SK-N-SH (cell line): ENCODE measurements at regions not wholly inside any gene's neighbourhood (a gene's known extent, or its start where the extent isn't known, plus 50 kb on each side); places are given as distances from the start of the nearest gene placed in this dataset.

Source experiments
- CTCF ChIA-PET: fragments of 300-600, 350-600 bp; formaldehyde crosslinking; extraction: SDS; loops from one replicate; lab custom pipeline; 2021; lab: Yijun Ruan, JAX
- POLR2A ChIA-PET: fragments of 350-600 bp; sonication (Branson Sonifier 250); formaldehyde crosslinking; extraction: SDS; loops from one replicate; lab custom pipeline; 2020; ENCODE audit warnings: antibody characterized with exemption, inconsistent platforms; lab: Yijun Ruan, JAX
- DNase-seq: peaks from one replicate; pipeline ENCODE4 v3.0.0; 2012
- H2AFZ ChIP-seq: fragments of 200-600 bp; sonication (generic); 2 replicates; pipeline ENCODE4 v1.8.1; 2016; ENCODE audit warnings: antibody characterized with exemption, mild to moderate bottlenecking, low read depth
- H3F3A ChIP-seq: fragments of 200-600 bp; sonication (generic); replicated peaks from 2 replicates; pipeline ENCODE3; 2016; ENCODE audit warnings: antibody characterized with exemption, mild to moderate bottlenecking; ENCODE audit not compliant: insufficient read depth
- H3K27ac ChIP-seq, 2 experiments: fragments of 200-500 bp in 1 of 2; fragments of 200-600 bp in 1 of 2; sonication (Bioruptor generic) in 1 of 2; sonication (generic), shearing (Covaris generic) in 1 of 2; 2 replicates each; pipeline versions ENCODE4 v1.5.1 to v1.6.1; 2014 to 2016; ENCODE audit warnings: low read depth in 2 of 2, inconsistent platforms in 1 of 2, low read length in 1 of 2, mild to moderate bottlenecking in 1 of 2, mixed read lengths in 1 of 2
- H3K27me3 ChIP-seq: fragments of 200-600 bp; sonication (generic), shearing (Covaris generic); 2 replicates; pipeline ENCODE4 v1.6.1; 2016; ENCODE audit warnings: mixed run types; ENCODE audit not compliant: insufficient read depth
- H3K36me3 ChIP-seq, 2 experiments: fragments of 200-500 bp in 1 of 2; fragments of 200-600 bp in 1 of 2; sonication (Bioruptor generic) in 1 of 2; sonication (generic) in 1 of 2; replicated peaks in 1 of 2; 2 replicates each; pipeline versions ENCODE3 to v1.5.1; 2014 to 2016; ENCODE audit warnings: low read length in 1 of 2, mild to moderate bottlenecking in 1 of 2; ENCODE audit not compliant: insufficient read depth in 2 of 2, control insufficient read depth in 1 of 2
- H3K4me1 ChIP-seq, 2 experiments: fragments of 200-500 bp in 1 of 2; fragments of 200-600 bp in 1 of 2; sonication (Bioruptor generic) in 1 of 2; sonication (generic), shearing (Covaris generic) in 1 of 2; 2 replicates each; pipeline versions ENCODE4 v1.5.1 to v1.6.1; 2014 to 2016; ENCODE audit warnings: low read depth in 1 of 2, low read length in 1 of 2, mixed run types in 1 of 2; ENCODE audit not compliant: insufficient read depth in 2 of 2, control insufficient read depth in 1 of 2
- H3K4me2 ChIP-seq: fragments of 200-600 bp; sonication (generic), shearing (Covaris generic); 2 replicates; pipeline ENCODE4 v1.6.1; 2017; ENCODE audit warnings: mixed run types
- H3K4me3 ChIP-seq, 2 experiments: fragments of 200-500 bp in 1 of 2; fragments of 200-600 bp in 1 of 2; sonication (Bioruptor generic) in 1 of 2; sonication (generic), shearing (Covaris generic) in 1 of 2; 2 replicates each; pipeline versions ENCODE4 v1.5.1 to v1.8.1; 2014 to 2016; ENCODE audit warnings: low read depth in 2 of 2, inconsistent platforms in 1 of 2, low read length in 1 of 2, mild to moderate bottlenecking in 1 of 2, mixed read lengths in 1 of 2, moderate library complexity in 1 of 2
- H3K79me2 ChIP-seq: fragments of 200-600 bp; sonication (generic); 2 replicates; pipeline ENCODE4 v1.8.1; 2017; ENCODE audit warnings: mild to moderate bottlenecking; ENCODE audit not compliant: insufficient read depth
- H3K9ac ChIP-seq: fragments of 200-600 bp; sonication (generic); 2 replicates; pipeline ENCODE4 v1.6.1; 2017; ENCODE audit warnings: mixed run types
- H3K9me2 ChIP-seq: fragments of 200-600 bp; sonication (generic); 2 replicates; pipeline ENCODE4 v1.6.1; 2017; ENCODE audit warnings: mixed run types
- H3K9me3 ChIP-seq: fragments of 200-600 bp; sonication (generic); 2 replicates; pipeline ENCODE4 v1.6.1; 2017; ENCODE audit warnings: mixed run types, mild to moderate bottlenecking, moderate library complexity
- H4K20me1 ChIP-seq: fragments of 200-600 bp; sonication (generic); 2 replicates; pipeline ENCODE4 v1.6.1; 2017; ENCODE audit warnings: mild to moderate bottlenecking, mixed run types; ENCODE audit not compliant: insufficient read depth
- CHD2 ChIP-seq: fragments of 150-350 bp; IDR thresholded peaks from 2 replicates; pipeline ENCODE4 v1.6.1; 2018; ENCODE audit warnings: low read length; ENCODE audit not compliant: partially characterized antibody
- CTCF ChIP-seq: fragments of 200-600 bp; sonication (generic); IDR thresholded peaks from 2 replicates; pipeline ENCODE4 v1.6.1; 2017; ENCODE audit warnings: antibody characterized with exemption, mild to moderate bottlenecking, moderate library complexity
- EP300 ChIP-seq, 2 experiments: IDR thresholded peaks; 2 replicates each; pipeline versions ENCODE4 v1.4.0 to v1.6.1; 2012; ENCODE audit warnings: borderline replicate concordance in 1 of 2, low read depth in 1 of 2, low read length in 1 of 2
- EZH2phosphoT487 ChIP-seq: fragments of 200-600 bp; sonication (generic); IDR thresholded peaks from 2 replicates; pipeline ENCODE4 v1.6.1; 2017; ENCODE audit warnings: low read depth, mixed run types, mild to moderate bottlenecking, antibody characterized with exemption, moderate library complexity, borderline replicate concordance
- FOSL2 ChIP-seq: IDR thresholded peaks from 2 replicates; pipeline ENCODE4 v1.4.0; 2012; ENCODE audit warnings: low read depth, mild to moderate bottlenecking, moderate library complexity, borderline replicate concordance
- GATA2 ChIP-seq: sonication (generic); formaldehyde crosslinking; IDR thresholded peaks from 2 replicates; pipeline ENCODE4 v1.5.0; 2020; ENCODE audit warnings: mild to moderate bottlenecking, missing genetic modification reagents
- MEF2A ChIP-seq: IDR thresholded peaks from 2 replicates; pipeline ENCODE4 v1.4.0; 2012; ENCODE audit warnings: low read depth, borderline replicate concordance
- MXI1 ChIP-seq: IDR thresholded peaks from 2 replicates; pipeline ENCODE4 v1.6.1; 2012; ENCODE audit warnings: mild to moderate bottlenecking, low read depth, low read length, improper control_type of control experiment
- NFIC ChIP-seq: IDR thresholded peaks from 2 replicates; pipeline ENCODE4 v1.4.0; 2012; ENCODE audit warnings: borderline replicate concordance
- RCOR1 ChIP-seq: fragments of 150-350 bp; IDR thresholded peaks from 2 replicates; pipeline ENCODE4 v1.6.1; 2017; ENCODE audit warnings: antibody characterized with exemption, low read length
- SMC3 ChIP-seq: IDR thresholded peaks from 2 replicates; pipeline ENCODE4 v1.6.1; 2012; ENCODE audit warnings: low read depth, low read length, improper control_type of control experiment
- TEAD4 ChIP-seq: IDR thresholded peaks from 2 replicates; pipeline ENCODE4 v1.4.0; 2012; ENCODE audit warnings: mild to moderate bottlenecking, borderline replicate concordance; ENCODE audit not compliant: insufficient read depth
- YY1 ChIP-seq: IDR thresholded peaks from 2 replicates; pipeline ENCODE4 v1.4.0; 2012; ENCODE audit warnings: low read depth, mild to moderate bottlenecking
- WGBS: methylation state at CpG from one replicate; pipeline ENCODE4 v1.1.6; 2017; ENCODE audit warnings: low lambda C conversion rate; 5-methylcytosine and 5-hydroxymethylcytosine counted together
- TF ChIP-seq, protein P1 (sequence below): IDR thresholded peaks from 2 replicates; pipeline ENCODE4 v1.4.0; 2012; ENCODE audit warnings: low read depth, borderline replicate concordance
- TF ChIP-seq, protein P2 (sequence below): IDR thresholded peaks from 2 replicates; pipeline ENCODE4 v1.6.1; 2012; ENCODE audit warnings: mild to moderate bottlenecking, low read depth, low read length, moderate library complexity
- TF ChIP-seq, protein P3 (sequence below): IDR thresholded peaks from 2 replicates; pipeline ENCODE4; 2012
- TF ChIP-seq, protein P4 (sequence below): IDR thresholded peaks from 2 replicates; pipeline ENCODE4 v1.4.0; 2012; ENCODE audit warnings: low read depth

GRCh38 chr7:156073366-156074052 is 261.2 kb upstream of the SHH start:
- H4K20me1 ChIP-seq: no peaks in the 10 kb centered on the region
- TF ChIP-seq, protein P1, sequence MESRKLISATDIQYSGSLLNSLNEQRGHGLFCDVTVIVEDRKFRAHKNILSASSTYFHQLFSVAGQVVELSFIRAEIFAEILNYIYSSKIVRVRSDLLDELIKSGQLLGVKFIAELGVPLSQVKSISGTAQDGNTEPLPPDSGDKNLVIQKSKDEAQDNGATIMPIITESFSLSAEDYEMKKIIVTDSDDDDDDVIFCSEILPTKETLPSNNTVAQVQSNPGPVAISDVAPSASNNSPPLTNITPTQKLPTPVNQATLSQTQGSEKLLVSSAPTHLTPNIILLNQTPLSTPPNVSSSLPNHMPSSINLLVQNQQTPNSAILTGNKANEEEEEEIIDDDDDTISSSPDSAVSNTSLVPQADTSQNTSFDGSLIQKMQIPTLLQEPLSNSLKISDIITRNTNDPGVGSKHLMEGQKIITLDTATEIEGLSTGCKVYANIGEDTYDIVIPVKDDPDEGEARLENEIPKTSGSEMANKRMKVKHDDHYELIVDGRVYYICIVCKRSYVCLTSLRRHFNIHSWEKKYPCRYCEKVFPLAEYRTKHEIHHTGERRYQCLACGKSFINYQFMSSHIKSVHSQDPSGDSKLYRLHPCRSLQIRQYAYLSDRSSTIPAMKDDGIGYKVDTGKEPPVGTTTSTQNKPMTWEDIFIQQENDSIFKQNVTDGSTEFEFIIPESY: no peak
- TF ChIP-seq, protein P2, sequence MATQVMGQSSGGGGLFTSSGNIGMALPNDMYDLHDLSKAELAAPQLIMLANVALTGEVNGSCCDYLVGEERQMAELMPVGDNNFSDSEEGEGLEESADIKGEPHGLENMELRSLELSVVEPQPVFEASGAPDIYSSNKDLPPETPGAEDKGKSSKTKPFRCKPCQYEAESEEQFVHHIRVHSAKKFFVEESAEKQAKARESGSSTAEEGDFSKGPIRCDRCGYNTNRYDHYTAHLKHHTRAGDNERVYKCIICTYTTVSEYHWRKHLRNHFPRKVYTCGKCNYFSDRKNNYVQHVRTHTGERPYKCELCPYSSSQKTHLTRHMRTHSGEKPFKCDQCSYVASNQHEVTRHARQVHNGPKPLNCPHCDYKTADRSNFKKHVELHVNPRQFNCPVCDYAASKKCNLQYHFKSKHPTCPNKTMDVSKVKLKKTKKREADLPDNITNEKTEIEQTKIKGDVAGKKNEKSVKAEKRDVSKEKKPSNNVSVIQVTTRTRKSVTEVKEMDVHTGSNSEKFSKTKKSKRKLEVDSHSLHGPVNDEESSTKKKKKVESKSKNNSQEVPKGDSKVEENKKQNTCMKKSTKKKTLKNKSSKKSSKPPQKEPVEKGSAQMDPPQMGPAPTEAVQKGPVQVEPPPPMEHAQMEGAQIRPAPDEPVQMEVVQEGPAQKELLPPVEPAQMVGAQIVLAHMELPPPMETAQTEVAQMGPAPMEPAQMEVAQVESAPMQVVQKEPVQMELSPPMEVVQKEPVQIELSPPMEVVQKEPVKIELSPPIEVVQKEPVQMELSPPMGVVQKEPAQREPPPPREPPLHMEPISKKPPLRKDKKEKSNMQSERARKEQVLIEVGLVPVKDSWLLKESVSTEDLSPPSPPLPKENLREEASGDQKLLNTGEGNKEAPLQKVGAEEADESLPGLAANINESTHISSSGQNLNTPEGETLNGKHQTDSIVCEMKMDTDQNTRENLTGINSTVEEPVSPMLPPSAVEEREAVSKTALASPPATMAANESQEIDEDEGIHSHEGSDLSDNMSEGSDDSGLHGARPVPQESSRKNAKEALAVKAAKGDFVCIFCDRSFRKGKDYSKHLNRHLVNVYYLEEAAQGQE: no peak
- TF ChIP-seq GATA2 (no peak), MXI1 (no peak), YY1 (no peak), RCOR1 (no peak), SMC3 (no peak), EZH2phosphoT487 (no peak), TEAD4 (no peak), CTCF (no peak), CHD2 (no peak), FOSL2 (no peak), NFIC (no peak), MEF2A (no peak), EP300 (IDR thresholded peaks at IDR 0.05; ENCODE audit: borderline replicate concordance in 1 of 2, low read depth in 1 of 2, low read length in 1 of 2) (no peak)
- TF ChIP-seq, protein P3, sequence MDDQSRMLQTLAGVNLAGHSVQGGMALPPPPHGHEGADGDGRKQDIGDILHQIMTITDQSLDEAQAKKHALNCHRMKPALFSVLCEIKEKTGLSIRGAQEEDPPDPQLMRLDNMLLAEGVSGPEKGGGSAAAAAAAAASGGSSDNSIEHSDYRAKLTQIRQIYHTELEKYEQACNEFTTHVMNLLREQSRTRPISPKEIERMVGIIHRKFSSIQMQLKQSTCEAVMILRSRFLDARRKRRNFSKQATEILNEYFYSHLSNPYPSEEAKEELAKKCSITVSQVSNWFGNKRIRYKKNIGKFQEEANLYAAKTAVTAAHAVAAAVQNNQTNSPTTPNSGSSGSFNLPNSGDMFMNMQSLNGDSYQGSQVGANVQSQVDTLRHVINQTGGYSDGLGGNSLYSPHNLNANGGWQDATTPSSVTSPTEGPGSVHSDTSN: no peak
- TF ChIP-seq, protein P4, sequence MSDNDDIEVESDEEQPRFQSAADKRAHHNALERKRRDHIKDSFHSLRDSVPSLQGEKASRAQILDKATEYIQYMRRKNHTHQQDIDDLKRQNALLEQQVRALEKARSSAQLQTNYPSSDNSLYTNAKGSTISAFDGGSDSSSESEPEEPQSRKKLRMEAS: no peak
- H3F3A ChIP-seq: no peaks in the 10 kb centered on the region
- no peak overlapping the region for H3K4me3 ChIP-seq
- H3K9ac ChIP-seq: no peak overlapping the region
- H3K4me2 ChIP-seq: no peak overlapping the region
- H3K9me2 ChIP-seq: no peaks in the 10 kb centered on the region
- peaks cover 96% of the 10 kb centered on the region for H3K27me3 ChIP-seq
- no peak overlapping the region for H3K27ac ChIP-seq
- no peaks in the 10 kb centered on the region for H3K79me2 ChIP-seq
- ChIA-PET CTCF (no interaction called here), POLR2A (no interaction called here)
- H3K4me1 ChIP-seq: no peaks in the 10 kb centered on the region
- DNase-seq: no peak
- H3K9me3 ChIP-seq: no peaks in the 10 kb centered on the region
- 9% methylated on average over 13 of the region's 13 CpGs for WGBS
- H3K36me3 ChIP-seq: no peaks in the 10 kb centered on the region
- no peak overlapping the region for H2AFZ ChIP-seq
